Body of pancreas (tissue), 4 donors: ENCODE measurements at regions not wholly inside any gene's neighbourhood (a gene's known extent, or its start where the extent isn't known, plus 50 kb on each side); places are given as distances from the start of the nearest gene placed in this dataset.

Experiments used
- CTCF ChIP-seq, 7 experiments: fragments of 450-650 bp in 4 of 7; fragments of 200-600 bp in 3 of 7; sonication (generic) in 3 of 7; IDR thresholded peaks; one replicate each; pipeline ENCODE4 v1.5.1; 2016 to 2019; ENCODE audit warnings: antibody characterized with exemption in 7 of 7
- POLR2A ChIP-seq, 3 donors: fragments of 450-650 bp; IDR thresholded peaks; one replicate each; pipeline ENCODE4 v1.6.1; 2016; ENCODE audit warnings: antibody characterized with exemption in 3 of 3, mild to moderate bottlenecking in 2 of 3

GRCh38 chr4:74675673-74676279 lies 118.5 kb downstream of the BTC start:
- no peak for TF ChIP-seq POLR2A (IDR thresholded peaks at IDR 0.05)
- peak; percentile 42 to 83 (median 75) for TF ChIP-seq CTCF (IDR thresholded peaks at IDR 0.05)
